Mesendoderm (in vitro differentiated cells): ENCODE measurements at regions not wholly inside any gene's neighbourhood (a gene's known extent, or its start where the extent isn't known, plus 50 kb on each side); places are given as distances from the start of the nearest gene placed in this dataset.
"Not testable (repeated sequence)": the region's sequence is repeated elsewhere in the genome, so short reads cannot be mapped to it uniquely, and the experiment has no call there.

Experiments
- DNase-seq: peaks from one replicate; pipeline ENCODE4 v3.0.0; 2013
- H2AK5ac ChIP-seq: 2 replicates; pipeline ENCODE4 v1.6.1; 2013; ENCODE audit warnings: low read length, inconsistent platforms
- H2BK120ac ChIP-seq: 2 replicates; pipeline ENCODE4 v1.6.1; 2013; ENCODE audit warnings: low read depth, mild to moderate bottlenecking, low read length, moderate library complexity, mixed read lengths
- H2BK15ac ChIP-seq: replicated peaks from 2 replicates; pipeline ENCODE4 v1.6.1; 2013; ENCODE audit warnings: low read depth, mild to moderate bottlenecking, moderate library complexity
- H2BK5ac ChIP-seq: 2 replicates; pipeline ENCODE4 v1.6.1; 2013; ENCODE audit warnings: low read length, inconsistent platforms
- H3K18ac ChIP-seq: 2 replicates; pipeline ENCODE4 v1.6.1; 2013; ENCODE audit warnings: mild to moderate bottlenecking, low read length, mixed read lengths
- H3K23ac ChIP-seq: one replicate; pipeline ENCODE4 v1.6.1; 2013; ENCODE audit warnings: low read length
- H3K27ac ChIP-seq: 2 replicates; pipeline ENCODE4 v1.5.1; 2013; ENCODE audit warnings: low read depth, mild to moderate bottlenecking, inconsistent platforms, low read length, moderate library complexity
- H3K27me3 ChIP-seq: 2 replicates; pipeline ENCODE4 v1.6.1; 2013; ENCODE audit warnings: low read length, control low read depth, mild to moderate bottlenecking, inconsistent platforms; ENCODE audit not compliant: insufficient read depth, poor library complexity
- H3K36me3 ChIP-seq: 2 replicates; pipeline ENCODE4 v1.6.1; 2013; ENCODE audit warnings: low read length, inconsistent platforms; ENCODE audit not compliant: control insufficient read depth, insufficient read depth
- H3K4ac ChIP-seq: one replicate; pipeline ENCODE4 v1.6.1; 2013; ENCODE audit warnings: low read depth, mild to moderate bottlenecking, low read length, moderate library complexity
- H3K4me1 ChIP-seq: 2 replicates; pipeline ENCODE4 v1.6.1; 2013; ENCODE audit warnings: low read depth, low read length, inconsistent platforms; ENCODE audit not compliant: control insufficient read depth
- H3K4me2 ChIP-seq: 2 replicates; pipeline ENCODE4 v1.6.1; 2013; ENCODE audit warnings: low read length
- H3K4me3 ChIP-seq: 2 replicates; pipeline ENCODE4 v1.5.1; 2013; ENCODE audit warnings: mild to moderate bottlenecking, low read length
- H3K56ac ChIP-seq: one replicate; pipeline ENCODE4 v1.6.1; 2013; ENCODE audit warnings: low read length
- H3K79me1 ChIP-seq: 2 replicates; pipeline ENCODE4 v1.6.1; 2013; ENCODE audit warnings: low read length, inconsistent platforms
- H3K79me2 ChIP-seq: 2 replicates; pipeline ENCODE4 v1.6.1; 2013; ENCODE audit warnings: mild to moderate bottlenecking, low read length; ENCODE audit not compliant: control insufficient read depth, insufficient read depth
- H3K9ac ChIP-seq: 2 replicates; pipeline ENCODE4 v1.6.1; 2013; ENCODE audit warnings: low read length, inconsistent platforms
- H4K5ac ChIP-seq: one replicate; pipeline ENCODE4 v1.6.1; 2013; ENCODE audit warnings: low read length
- H4K8ac ChIP-seq: one replicate; pipeline ENCODE4 v1.6.1; 2013; ENCODE audit warnings: low read depth, mild to moderate bottlenecking, control low read depth, low read length, moderate library complexity
- WGBS: extraction: QIAGEN DNeasy Blood & Tissue Kit; methylation state at CpG from one replicate; pipeline ENCODE4 v1.1.7; 2013; ENCODE audit warnings: low lambda C conversion rate, missing lambda C conversion rate; ENCODE audit not compliant: insufficient coverage; ENCODE audit errors: extremely low coverage; 5-methylcytosine and 5-hydroxymethylcytosine counted together

GRCh38 chr11:71730748-71731147 is 102.3 kb upstream of the DEFB108B start:
- not testable (repeated sequence) for H3K79me2 ChIP-seq, H4K8ac ChIP-seq, H3K27ac ChIP-seq, H3K4me2 ChIP-seq, H3K79me1 ChIP-seq, H4K5ac ChIP-seq, H2BK15ac ChIP-seq, H3K4me3 ChIP-seq, H3K4ac ChIP-seq, H3K4me1 ChIP-seq, H2AK5ac ChIP-seq, H3K18ac ChIP-seq, H3K56ac ChIP-seq, H2BK5ac ChIP-seq, H3K36me3 ChIP-seq, H2BK120ac ChIP-seq, H3K27me3 ChIP-seq, H3K23ac ChIP-seq, DNase-seq, H3K9ac ChIP-seq
- no CpG with 5 or more reads among the region's 8 CpGs for WGBS

- H3K18ac ChIP-seq, H3K56ac ChIP-seq, DNase-seq, H2AK5ac ChIP-seq, H3K4me2 ChIP-seq, H2BK5ac ChIP-seq, H3K23ac ChIP-seq, H3K4ac ChIP-seq, H3K36me3 ChIP-seq, H2BK15ac ChIP-seq, H2BK120ac ChIP-seq, H3K4me1 ChIP-seq, H3K4me3 ChIP-seq, H3K9ac ChIP-seq, H3K27ac ChIP-seq, H3K27me3 ChIP-seq, H4K8ac ChIP-seq, H3K79me2 ChIP-seq, H4K5ac ChIP-seq, H3K79me1 ChIP-seq: not testable (repeated sequence)
- WGBS = no CpG with 5 or more reads among the region's 3 CpGs
These were observed 98.6 kb upstream of the DEFB108B start for GRCh38 chr11:71734368-71734767.

GRCh38 chr11:71738317-71738716 is 94.7 kb upstream of the DEFB108B start:
- not testable (repeated sequence) for H2BK5ac ChIP-seq, H3K79me2 ChIP-seq, H2BK15ac ChIP-seq, H3K27me3 ChIP-seq, H3K79me1 ChIP-seq, H3K23ac ChIP-seq, H3K4me2 ChIP-seq, H3K36me3 ChIP-seq, H3K4me1 ChIP-seq, H2AK5ac ChIP-seq, H2BK120ac ChIP-seq, DNase-seq, H3K56ac ChIP-seq, H3K4me3 ChIP-seq, H3K9ac ChIP-seq, H4K5ac ChIP-seq, H4K8ac ChIP-seq, H3K4ac ChIP-seq, H3K18ac ChIP-seq, H3K27ac ChIP-seq
- WGBS = no CpG with 5 or more reads among the region's 4 CpGs

GRCh38 chr11:71743385-71743784 is 89.6 kb upstream of the DEFB108B start:
- H3K27me3 ChIP-seq, H3K4me3 ChIP-seq, H2BK15ac ChIP-seq, H2AK5ac ChIP-seq, H2BK5ac ChIP-seq, H3K18ac ChIP-seq, H4K5ac ChIP-seq, DNase-seq, H3K4me1 ChIP-seq, H3K23ac ChIP-seq, H3K56ac ChIP-seq, H3K36me3 ChIP-seq, H3K27ac ChIP-seq, H3K9ac ChIP-seq, H3K79me1 ChIP-seq, H3K4me2 ChIP-seq, H4K8ac ChIP-seq, H3K79me2 ChIP-seq, H3K4ac ChIP-seq, H2BK120ac ChIP-seq: not testable (repeated sequence)
- WGBS = no CpG with 5 or more reads among the region's 11 CpGs

- not testable (repeated sequence) for H4K8ac ChIP-seq, H3K79me2 ChIP-seq, H3K18ac ChIP-seq, H2BK120ac ChIP-seq, H2BK15ac ChIP-seq, H3K36me3 ChIP-seq, H2BK5ac ChIP-seq, H3K4me1 ChIP-seq, DNase-seq, H3K23ac ChIP-seq, H3K56ac ChIP-seq, H3K27ac ChIP-seq, H4K5ac ChIP-seq, H3K4me2 ChIP-seq, H3K4me3 ChIP-seq, H2AK5ac ChIP-seq, H3K79me1 ChIP-seq, H3K9ac ChIP-seq, H3K27me3 ChIP-seq, H3K4ac ChIP-seq
- WGBS = no CpG with 5 or more reads among the region's 11 CpGs
These were observed 87.3 kb upstream of the DEFB108B start for GRCh38 chr11:71745656-71746055.

- not testable (repeated sequence) for DNase-seq, H3K27ac ChIP-seq
These were observed 86.7 kb upstream of the DEFB108B start for GRCh38 chr11:71746263-71746662.

More at GRCh38 chr11:71746263-71746662, 86.7 kb upstream of the DEFB108B start:
- not testable (repeated sequence) for H3K27me3 ChIP-seq, H2AK5ac ChIP-seq, H3K56ac ChIP-seq, H2BK5ac ChIP-seq, H3K18ac ChIP-seq, H4K5ac ChIP-seq, H2BK15ac ChIP-seq, H3K9ac ChIP-seq, H2BK120ac ChIP-seq, H3K23ac ChIP-seq, H3K4me2 ChIP-seq, H3K4me3 ChIP-seq, H3K36me3 ChIP-seq, H3K4me1 ChIP-seq, H4K8ac ChIP-seq, H3K4ac ChIP-seq, H3K79me1 ChIP-seq, H3K79me2 ChIP-seq
- no CpG with 5 or more reads among the region's 5 CpGs for WGBS
